GM21381 (cell line): ENCODE measurements at regions not wholly inside any gene's neighbourhood (a gene's known extent, or its start where the extent isn't known, plus 50 kb on each side); places are given as distances from the start of the nearest gene placed in this dataset.
"Not testable (repeated sequence)": the region's sequence is repeated elsewhere in the genome, so short reads cannot be mapped to it uniquely, and the experiment has no call there.

ENCODE experiments used
- ATAC-seq: cut with Tn5 transposase; IDR thresholded peaks from one replicate; pipeline ENCODE4 v1.9.1; 2021; ENCODE audit warnings: mild to moderate bottlenecking, moderate library complexity; ENCODE audit not compliant: unreplicated experiment

GRCh38 chr14:44388306-44388705 is 118.8 kb downstream of the FSCB start:
- no peak for ATAC-seq

- ATAC-seq = no peak
These were observed 121.2 kb downstream of the FSCB start for GRCh38 chr14:44385906-44386305.

- not testable (repeated sequence) for ATAC-seq
These were observed 121.8 kb downstream of the FSCB start for GRCh38 chr14:44385296-44385695.

DNA sequence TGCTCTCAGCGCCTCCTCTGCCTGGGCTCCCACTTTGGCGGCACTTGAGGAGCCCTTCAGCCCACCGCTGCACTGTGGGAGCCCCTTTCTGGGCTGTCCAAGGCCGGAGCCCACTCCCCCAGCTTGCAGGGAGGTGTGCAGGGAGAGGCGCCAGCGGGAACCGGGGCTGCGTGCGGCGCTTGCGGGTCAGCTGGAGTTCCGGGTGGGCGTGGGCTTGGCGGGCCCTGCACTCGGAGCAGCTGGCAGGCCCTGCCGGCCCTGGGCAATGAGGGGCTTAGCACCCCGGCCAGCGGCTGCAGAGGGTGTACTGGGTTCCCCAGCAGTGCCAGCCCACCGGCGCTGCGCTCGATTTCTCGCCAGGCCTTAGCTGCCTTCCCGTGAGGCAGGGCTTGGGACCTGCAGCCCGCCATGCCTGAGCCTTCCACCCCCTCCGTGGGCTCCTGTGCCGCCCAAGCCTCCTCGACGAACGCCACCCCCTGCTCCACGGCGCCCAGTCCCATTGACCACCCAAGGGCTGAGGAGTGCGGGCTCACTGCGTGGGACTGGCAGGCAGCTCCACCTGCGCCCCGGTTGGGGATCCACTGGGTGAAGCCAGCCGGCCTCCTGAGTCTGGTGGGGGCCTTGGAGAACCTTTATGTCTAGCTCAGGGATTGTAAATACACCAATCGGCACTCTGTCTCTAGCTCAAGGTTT is 122.3 kb downstream of the FSCB start:
- not testable (repeated sequence) for ATAC-seq

DNA sequence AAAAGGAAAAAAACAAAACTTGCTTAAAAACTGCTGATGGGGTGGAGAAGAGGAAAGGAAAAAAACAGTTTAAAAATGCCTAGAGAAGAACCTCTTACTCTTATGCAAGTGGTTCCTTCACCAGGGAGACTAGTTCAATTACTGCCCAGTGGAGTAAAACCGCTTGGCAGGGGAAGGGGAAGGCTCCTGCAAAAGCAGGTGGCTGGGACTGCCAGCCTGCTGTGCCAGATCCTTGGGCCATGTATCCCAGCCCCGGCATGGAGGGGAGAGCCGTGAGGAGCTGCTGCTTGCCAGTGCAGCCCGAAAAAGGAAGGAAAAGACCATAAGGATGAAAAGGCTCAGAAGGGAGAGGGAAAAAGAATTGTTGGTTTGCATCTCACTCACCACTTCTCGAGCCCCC is 123.0 kb downstream of the FSCB start:
- no peak for ATAC-seq

- no peak for ATAC-seq
These were observed 123.4 kb downstream of the FSCB start for GRCh38 chr14:44383636-44384035.

- ATAC-seq = no peak
These were observed 127.6 kb downstream of the FSCB start for GRCh38 chr14:44379292-44379977.

DNA sequence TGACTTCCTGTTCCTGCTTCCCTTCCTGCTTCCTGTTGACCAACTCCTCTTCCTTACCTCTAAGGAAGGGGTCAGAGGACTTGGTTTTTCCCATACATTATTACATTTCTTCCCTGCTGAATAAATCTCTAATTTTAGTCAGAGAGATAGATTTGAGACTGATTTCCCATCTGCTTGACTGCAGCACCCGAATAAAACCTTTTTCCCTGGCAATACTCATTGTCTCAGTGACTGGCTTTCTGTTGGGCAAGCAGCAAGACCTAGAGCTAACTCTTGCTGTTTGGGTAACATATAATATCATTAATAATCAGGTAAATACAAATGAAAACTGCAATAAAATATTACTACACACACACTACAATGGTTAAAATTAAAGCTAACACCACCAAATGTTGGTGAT is 132.2 kb downstream of the FSCB start:
- no peak for ATAC-seq

DNA sequence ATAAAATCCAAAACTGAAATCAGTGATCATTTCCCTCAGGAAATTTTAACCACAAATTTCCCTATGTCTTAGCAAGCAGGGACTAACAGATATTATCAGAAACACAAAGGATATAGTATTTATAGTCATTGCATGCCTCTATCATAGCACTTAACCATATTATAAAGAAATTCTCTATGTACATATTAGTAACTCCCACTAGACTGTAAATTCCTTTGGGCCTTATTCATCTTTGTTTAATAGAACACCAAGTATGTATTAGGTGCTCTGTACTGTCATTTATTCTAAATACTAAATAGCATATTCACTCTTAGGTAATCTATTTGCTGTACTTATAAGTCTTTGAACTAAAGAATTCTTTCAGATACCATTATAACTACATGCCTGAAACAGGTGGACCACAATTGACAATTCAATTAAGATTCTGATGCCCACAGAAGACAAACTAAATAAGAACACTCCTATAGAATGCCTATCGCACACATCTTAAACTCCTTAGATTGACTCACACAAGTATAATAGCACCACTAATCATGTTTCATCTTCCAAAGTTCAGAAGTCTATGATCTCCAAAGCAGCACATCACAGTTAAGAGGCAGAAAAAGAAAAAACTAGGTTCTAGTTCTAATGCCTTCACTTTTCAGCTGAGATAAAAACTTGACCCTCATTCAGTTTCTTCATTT is 134.1 kb downstream of the FSCB start:
- no peak for ATAC-seq

GRCh38 chr14:44372231-44372630 is 134.9 kb downstream of the FSCB start:
- ATAC-seq = no peak

DNA sequence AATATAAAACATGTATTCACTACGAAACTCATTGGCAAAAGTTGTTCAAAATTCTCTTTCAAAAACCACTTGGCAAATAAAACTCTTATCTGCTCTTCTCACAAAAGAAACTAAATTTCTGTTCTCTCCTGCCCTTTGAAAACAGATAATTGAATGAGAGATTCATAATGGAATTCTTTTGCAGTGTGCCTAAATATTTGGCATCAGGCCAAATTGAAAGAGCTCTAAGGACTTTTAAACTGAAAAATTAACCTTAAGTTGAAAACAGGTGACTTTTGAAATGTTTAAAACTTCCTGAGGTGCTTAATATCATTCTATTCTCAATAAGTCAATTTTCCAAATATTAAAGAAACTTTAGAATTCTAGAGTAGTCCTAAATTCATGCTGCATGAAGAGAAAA is 136.4 kb downstream of the FSCB start:
- ATAC-seq = no peak

DNA sequence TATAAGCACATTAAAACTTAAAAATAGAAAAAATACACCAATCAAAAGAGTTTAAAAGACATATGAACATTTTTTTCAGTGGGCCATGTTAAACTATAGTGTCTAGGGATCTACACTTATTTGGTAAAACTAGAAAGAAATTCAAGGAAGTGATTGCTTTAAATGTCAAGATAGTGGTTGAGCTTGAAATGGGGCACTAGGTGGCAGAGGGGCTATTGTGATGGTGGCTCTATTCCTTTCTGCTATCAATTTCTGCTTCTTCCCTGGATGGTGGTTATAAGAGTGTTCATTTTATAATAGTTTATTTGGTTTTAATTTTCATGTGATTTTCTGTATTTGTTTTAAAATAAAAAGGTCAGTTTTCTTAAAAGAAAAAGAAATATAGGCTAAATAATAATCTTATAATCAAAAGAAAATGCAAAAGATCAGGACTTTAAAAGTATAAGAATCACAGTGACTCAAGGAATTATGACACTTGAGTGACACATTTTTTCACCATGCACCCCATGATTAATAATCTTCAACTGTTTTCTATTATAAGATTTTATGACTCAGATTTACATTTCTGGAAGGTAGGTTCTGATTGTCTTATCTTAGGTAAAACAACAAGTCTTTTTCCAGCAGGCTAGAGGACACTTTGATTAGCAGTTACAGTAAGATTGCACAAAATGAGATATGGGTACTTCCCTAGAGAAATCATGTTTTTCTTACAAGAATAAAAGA is 137.5 kb downstream of the FSCB start:
- no peak for ATAC-seq

DNA sequence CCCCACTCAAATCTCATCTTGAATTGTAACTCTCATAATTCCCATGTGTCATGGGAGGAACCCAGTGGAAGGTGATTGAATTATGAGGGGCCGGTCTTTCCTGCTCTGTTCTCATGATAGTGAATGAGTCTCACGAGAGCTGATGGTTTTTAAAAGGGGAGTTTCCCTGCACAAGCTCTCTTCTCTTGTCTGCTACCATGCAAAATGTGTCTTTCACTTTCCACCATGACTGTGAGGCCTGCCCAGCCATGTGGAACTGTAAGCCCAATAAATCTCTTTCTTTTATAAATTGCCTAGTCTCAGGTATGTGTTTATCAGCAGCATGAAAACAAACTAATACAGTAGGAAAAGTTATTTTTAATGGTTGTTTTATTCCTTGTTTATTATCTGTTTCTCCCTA is 146.0 kb downstream of the FSCB start:
- no peak for ATAC-seq

DNA sequence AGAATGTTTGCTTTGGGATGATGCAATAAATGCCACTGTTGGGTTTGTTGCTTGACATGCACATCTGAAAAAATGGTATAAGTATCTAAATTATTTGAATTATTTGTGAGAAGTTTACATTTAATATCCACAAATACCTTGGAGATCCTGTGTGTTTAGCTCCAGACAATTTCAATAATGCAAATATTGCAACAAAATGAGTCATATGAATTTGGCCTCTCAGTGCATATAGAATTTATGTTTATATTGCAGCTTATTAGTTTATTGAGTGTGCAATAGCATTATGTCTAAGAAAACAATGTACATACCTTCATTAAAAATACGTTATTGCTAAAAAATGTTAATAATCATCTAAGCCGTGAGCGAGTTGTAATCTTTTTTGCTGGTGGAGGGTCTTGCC is 153.3 kb downstream of the FSCB start:
- ATAC-seq = no peak

GRCh38 chr14:44352201-44352600 is 154.9 kb downstream of the FSCB start:
- no peak for ATAC-seq

GRCh38 chr14:44347316-44347715 is 159.8 kb downstream of the FSCB start:
- ATAC-seq = no peak

- no peak for ATAC-seq
These were observed 166.0 kb downstream of the FSCB start for GRCh38 chr14:44341116-44341515.

GRCh38 chr14:44339862-44340261 is 167.2 kb downstream of the FSCB start:
- no peak for ATAC-seq

DNA sequence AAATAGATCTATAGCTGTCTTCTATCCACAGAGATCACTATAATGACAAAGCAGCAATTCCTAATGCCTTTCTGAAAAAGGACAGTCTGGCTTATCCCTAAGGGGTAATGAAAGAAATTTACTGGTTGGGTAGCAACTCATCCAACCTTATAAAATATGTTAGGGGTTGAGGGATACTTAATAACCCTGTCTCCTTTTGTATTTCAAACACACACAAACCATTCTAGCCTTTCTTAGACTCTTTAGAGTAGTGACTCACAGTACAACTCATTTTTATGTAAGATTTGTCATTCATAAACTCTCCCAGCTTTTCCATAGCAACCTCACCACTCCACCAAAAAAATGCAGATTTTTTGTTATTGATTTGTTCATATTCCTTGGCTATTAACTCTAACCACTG is 167.9 kb downstream of the FSCB start:
- ATAC-seq = no peak

GRCh38 chr14:44317441-44317746 is 189.7 kb downstream of the FSCB start:
- ATAC-seq = no peak

DNA sequence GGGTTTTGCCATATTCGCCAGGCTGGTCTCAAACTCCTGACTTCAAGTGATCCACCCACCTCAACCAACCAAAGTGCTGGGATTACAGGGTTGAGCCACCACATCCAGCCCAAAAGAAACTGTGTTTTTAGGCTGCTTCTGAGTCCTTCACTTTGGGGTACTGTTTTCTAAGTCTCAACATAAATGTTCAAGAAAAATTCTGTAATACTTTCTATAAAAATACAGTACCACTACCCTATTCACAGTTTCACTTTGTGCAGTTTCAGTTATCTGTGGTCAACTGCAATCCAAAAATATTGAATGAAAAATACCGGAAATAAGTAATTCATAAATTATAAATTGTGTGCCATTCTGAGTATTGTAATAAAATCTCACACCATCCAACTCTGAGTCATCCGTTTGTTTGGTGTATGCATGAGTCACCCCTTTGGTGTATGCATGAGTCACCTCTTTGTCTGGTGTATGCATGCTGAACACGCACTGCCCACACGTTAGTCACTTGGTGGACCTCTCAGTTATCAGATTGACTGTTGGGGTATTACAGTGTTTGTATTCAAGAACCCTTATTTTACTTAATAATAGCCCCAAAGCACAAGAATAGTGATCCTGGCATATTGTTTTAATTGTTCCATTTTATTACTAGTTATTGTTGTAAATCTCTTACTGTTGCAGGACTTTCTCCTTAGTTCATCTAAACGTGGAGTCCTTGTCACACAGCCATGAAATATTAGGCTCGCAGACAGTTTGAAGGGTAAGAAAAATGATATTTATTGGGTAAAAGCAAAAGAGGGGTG is 190.2 kb downstream of the FSCB start:
- no peak for ATAC-seq
